ENCODE measurements at regions not wholly inside any gene's neighbourhood (a gene's known extent, or its start where the extent isn't known, plus 50 kb on each side); places are given as distances from the start of the nearest gene placed in this dataset.

DNA sequence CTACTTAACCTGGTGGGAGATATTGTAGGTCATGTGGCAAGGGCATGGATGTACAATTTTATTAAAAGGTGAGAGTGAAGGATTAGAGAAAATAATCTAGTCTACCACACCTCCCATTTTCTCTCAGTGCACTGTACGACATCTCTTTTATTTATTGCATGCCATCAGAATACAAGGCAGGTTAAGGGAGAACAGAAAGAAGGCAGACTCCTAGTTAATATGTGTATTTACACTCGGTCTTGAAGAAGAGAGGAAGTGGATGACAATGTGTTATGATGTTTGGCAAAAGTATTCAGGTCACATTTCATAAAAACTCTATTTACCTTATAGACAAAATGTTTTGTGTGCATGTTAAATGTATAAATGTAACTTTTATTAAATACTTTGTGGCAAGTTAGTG is 306.1 kb downstream of the CTH start:
- no peaks in the 10 kb centered on the region for H3K9me3 ChIP-seq
- H3K4me1 ChIP-seq: no peaks in the 10 kb centered on the region
- H3K4me3 ChIP-seq: no peak overlapping the region
- intact Hi-C loops (cut with DNase I; ENCODE audit: low total_unique reads): no loop called here
- no peaks in the 10 kb centered on the region for H3K27me3 ChIP-seq
- peak overlapping the region in 1 of 2 donors; percentile 55 for H3K27ac ChIP-seq
- no peak for DNase-seq
- no peaks in the 10 kb centered on the region for H3K36me3 ChIP-seq
- no peak for TF ChIP-seq POLR2A (IDR thresholded peaks at IDR 0.05)
- TF ChIP-seq, protein P1, sequence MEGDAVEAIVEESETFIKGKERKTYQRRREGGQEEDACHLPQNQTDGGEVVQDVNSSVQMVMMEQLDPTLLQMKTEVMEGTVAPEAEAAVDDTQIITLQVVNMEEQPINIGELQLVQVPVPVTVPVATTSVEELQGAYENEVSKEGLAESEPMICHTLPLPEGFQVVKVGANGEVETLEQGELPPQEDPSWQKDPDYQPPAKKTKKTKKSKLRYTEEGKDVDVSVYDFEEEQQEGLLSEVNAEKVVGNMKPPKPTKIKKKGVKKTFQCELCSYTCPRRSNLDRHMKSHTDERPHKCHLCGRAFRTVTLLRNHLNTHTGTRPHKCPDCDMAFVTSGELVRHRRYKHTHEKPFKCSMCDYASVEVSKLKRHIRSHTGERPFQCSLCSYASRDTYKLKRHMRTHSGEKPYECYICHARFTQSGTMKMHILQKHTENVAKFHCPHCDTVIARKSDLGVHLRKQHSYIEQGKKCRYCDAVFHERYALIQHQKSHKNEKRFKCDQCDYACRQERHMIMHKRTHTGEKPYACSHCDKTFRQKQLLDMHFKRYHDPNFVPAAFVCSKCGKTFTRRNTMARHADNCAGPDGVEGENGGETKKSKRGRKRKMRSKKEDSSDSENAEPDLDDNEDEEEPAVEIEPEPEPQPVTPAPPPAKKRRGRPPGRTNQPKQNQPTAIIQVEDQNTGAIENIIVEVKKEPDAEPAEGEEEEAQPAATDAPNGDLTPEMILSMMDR (IDR thresholded peaks at IDR 0.05): no peak

DNA sequence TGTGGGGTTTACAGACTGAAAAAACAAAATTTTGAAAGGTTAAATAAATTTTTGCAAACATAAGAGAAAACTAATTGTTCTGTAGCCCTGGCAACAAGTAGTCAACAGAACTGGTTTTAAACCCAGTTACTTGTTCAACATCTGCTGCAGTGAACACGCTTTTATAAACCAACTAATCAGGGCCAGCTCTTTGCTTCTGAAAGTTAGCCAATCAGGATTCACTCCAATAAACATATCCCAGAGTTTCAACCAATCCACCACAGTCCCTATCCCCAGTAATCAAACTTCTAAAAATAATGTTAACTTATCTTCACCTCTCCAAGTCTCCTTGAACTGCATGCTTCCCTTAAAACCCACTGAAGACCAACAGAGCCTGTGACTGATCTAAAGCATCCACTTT is 306.6 kb downstream of the CTH start:
- Histone ChIP-seq H3K27me3 (no peaks in the 10 kb centered on the region), H3K36me3 (no peaks in the 10 kb centered on the region), H3K4me3 (no peak overlapping the region), H3K9me3 (no peaks in the 10 kb centered on the region), H3K27ac (peak overlapping the region; percentile 53 to 55), H3K4me1 (no peaks in the 10 kb centered on the region)
- no peak for DNase-seq
- no peak for TF ChIP-seq POLR2A (IDR thresholded peaks at IDR 0.05)
- TF ChIP-seq, protein P1 (IDR thresholded peaks at IDR 0.05): no peak
- intact Hi-C loops (cut with DNase I; ENCODE audit: low total_unique reads): no loop called here

DNA sequence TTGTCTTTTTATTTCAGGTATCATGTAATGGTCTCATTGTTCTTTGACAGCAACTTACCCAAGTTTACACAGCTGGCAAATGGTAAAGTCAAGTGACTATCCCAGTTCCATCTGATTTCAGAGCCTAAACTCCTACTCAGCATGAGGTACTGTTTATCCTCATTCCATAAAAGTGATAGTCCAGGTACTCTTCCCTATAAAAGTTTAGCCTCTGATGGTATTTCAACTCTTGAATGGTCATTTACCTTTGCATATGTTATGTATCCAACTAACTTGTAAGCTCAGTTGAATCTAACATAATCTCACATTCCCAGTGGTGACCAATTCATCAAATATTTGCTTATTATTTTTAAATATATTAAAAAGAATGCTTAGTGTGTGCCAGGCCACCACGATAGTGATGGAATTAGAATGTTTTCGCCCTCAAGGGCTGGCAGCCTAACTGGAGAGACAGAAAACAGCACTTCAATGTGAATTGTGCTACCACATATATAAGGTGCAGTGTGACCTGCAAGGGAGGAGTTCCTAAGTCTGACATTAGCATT is 307.1 kb downstream of the CTH start:
- no peak overlapping the region for H3K4me3 ChIP-seq
- no peak for TF ChIP-seq POLR2A (IDR thresholded peaks at IDR 0.05)
- TF ChIP-seq, protein P1 (IDR thresholded peaks at IDR 0.05): no peak
- DNase-seq: no peak
- no peaks in the 10 kb centered on the region for H3K9me3 ChIP-seq
- no peaks in the 10 kb centered on the region for H3K4me1 ChIP-seq
- no peaks in the 10 kb centered on the region for H3K36me3 ChIP-seq
- H3K27ac ChIP-seq: peak overlapping the region; percentile 53 to 55
- no peaks in the 10 kb centered on the region for H3K27me3 ChIP-seq
- intact Hi-C loops (cut with DNase I; ENCODE audit: low total_unique reads): no loop called here

DNA sequence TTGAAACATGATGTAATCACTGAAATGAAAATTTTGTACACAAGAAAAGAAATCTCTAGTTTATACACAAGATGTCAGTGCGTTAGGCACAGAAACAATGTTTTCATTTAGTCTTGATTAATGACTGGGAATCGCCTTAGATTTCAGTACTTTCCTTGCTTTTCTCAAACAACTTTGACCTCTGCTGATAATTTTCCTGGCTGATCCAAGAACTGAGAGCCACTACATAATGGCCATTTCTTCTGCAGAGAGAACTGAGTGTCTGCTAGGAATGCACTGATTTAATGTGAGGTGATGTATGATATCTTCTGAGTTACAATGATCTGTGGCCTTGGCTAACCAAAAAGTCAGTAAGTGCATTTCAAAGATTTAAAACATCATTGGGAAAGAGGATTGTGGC is 308.1 kb downstream of the CTH start:
- H3K4me3 ChIP-seq: no peak overlapping the region
- no peaks in the 10 kb centered on the region for H3K9me3 ChIP-seq
- intact Hi-C loops (cut with DNase I; ENCODE audit: low total_unique reads): no loop called here
- no peak for DNase-seq
- no peaks in the 10 kb centered on the region for H3K27me3 ChIP-seq
- TF ChIP-seq POLR2A (IDR thresholded peaks at IDR 0.05): no peak
- H3K4me1 ChIP-seq: no peaks in the 10 kb centered on the region
- peak overlapping the region; percentile 33 to 53 for H3K27ac ChIP-seq
- no peaks in the 10 kb centered on the region for H3K36me3 ChIP-seq

DNA sequence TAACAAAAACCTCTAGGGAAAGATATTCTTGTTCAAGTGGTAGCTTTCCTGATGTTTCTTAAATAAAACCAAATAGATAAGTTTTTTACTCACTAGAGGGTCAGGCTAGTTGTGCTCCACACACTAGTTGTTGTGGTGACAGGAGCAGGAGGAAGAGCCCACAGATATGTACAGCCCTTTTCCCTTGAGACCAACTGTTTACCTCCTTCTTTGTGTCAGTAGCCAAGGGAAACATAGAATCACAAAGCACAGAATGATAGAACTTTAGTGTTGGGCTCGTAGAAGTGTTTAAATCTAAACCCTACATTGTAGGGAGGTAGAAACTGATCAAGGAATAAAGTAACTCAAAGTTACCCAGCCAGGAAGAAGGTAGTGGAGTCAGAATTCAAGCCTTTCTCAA is 309.0 kb downstream of the CTH start:
- TF ChIP-seq POLR2A (IDR thresholded peaks at IDR 0.05): no peak
- TF ChIP-seq, protein P1 (IDR thresholded peaks at IDR 0.05): no peak
- intact Hi-C loops (cut with DNase I; ENCODE audit: low total_unique reads): no loop called here
- DNase-seq: no peak
- no peak overlapping the region for H3K4me3 ChIP-seq
- peak overlapping the region; percentile 33 to 53 for H3K27ac ChIP-seq
- H3K9me3 ChIP-seq: no peaks in the 10 kb centered on the region
- no peaks in the 10 kb centered on the region for H3K4me1 ChIP-seq
- H3K36me3 ChIP-seq: no peaks in the 10 kb centered on the region
- no peaks in the 10 kb centered on the region for H3K27me3 ChIP-seq

- H3K27ac ChIP-seq: peak overlapping the region; percentile 33 to 53
- no peak overlapping the region for H3K4me3 ChIP-seq
- no peaks in the 10 kb centered on the region for H3K36me3 ChIP-seq
- DNase-seq: no peak
- no peak for TF ChIP-seq POLR2A (IDR thresholded peaks at IDR 0.05)
- TF ChIP-seq, protein P1 (IDR thresholded peaks at IDR 0.05): no peak
- H3K4me1 ChIP-seq: no peaks in the 10 kb centered on the region
- intact Hi-C loops (cut with DNase I; ENCODE audit: low total_unique reads): no loop called here
- H3K9me3 ChIP-seq: peaks cover 0 to under 1% of the 10 kb centered on the region in 2 donors
- H3K27me3 ChIP-seq: no peaks in the 10 kb centered on the region
These were observed 309.5 kb downstream of the CTH start for GRCh38 chr1:70720521-70720920.
